Central memory CD4-positive, alpha-beta T cell (primary cell): ENCODE measurements at regions not wholly inside any gene's neighbourhood (a gene's known extent, or its start where the extent isn't known, plus 50 kb on each side); places are given as distances from the start of the nearest gene placed in this dataset.
"Not testable (repeated sequence)": the region's sequence is repeated elsewhere in the genome, so short reads cannot be mapped to it uniquely, and the experiment has no call there.

Source experiments
- DNase-seq: peaks from one replicate; pipeline ENCODE4 v3.0.0; 2022

GRCh38 chr3:22835041-22835440, 368.1 kb upstream of the UBE2E2 start:
- DNase-seq: no peak

- DNase-seq: no peak
Measured at GRCh38 chr3:22836131-22836530, 367.0 kb upstream of the UBE2E2 start.

GRCh38 chr3:22843854-22844253, 359.3 kb upstream of the UBE2E2 start:
- no peak for DNase-seq

GRCh38 chr3:22846566-22846965, 356.6 kb upstream of the UBE2E2 start:
- no peak for DNase-seq

GRCh38 chr3:22849583-22849982, 353.5 kb upstream of the UBE2E2 start:
- not testable (repeated sequence) for DNase-seq

GRCh38 chr3:22856811-22857210, 346.3 kb upstream of the UBE2E2 start:
- no peak for DNase-seq

GRCh38 chr3:22858486-22858885, 344.6 kb upstream of the UBE2E2 start:
- DNase-seq: no peak

- no peak for DNase-seq
Measured at GRCh38 chr3:22859618-22860017, 343.5 kb upstream of the UBE2E2 start.

GRCh38 chr3:22861426-22861825, 341.7 kb upstream of the UBE2E2 start:
- DNase-seq: no peak

GRCh38 chr3:22862111-22862510, 341.0 kb upstream of the UBE2E2 start:
- no peak for DNase-seq

GRCh38 chr3:22882834-22883233, 320.3 kb upstream of the UBE2E2 start:
- DNase-seq: not testable (repeated sequence)

- no peak for DNase-seq
Measured at GRCh38 chr3:22885039-22885438, 318.1 kb upstream of the UBE2E2 start.

- no peak for DNase-seq
Measured at GRCh38 chr3:22885574-22886341, 317.4 kb upstream of the UBE2E2 start.

- no peak for DNase-seq
Measured at GRCh38 chr3:22886439-22887068, 316.6 kb upstream of the UBE2E2 start.

GRCh38 chr3:22887664-22888291, 315.3 kb upstream of the UBE2E2 start:
- DNase-seq: no peak

GRCh38 chr3:22893101-22893500, 310.0 kb upstream of the UBE2E2 start:
- no peak for DNase-seq

GRCh38 chr3:22893644-22894325, 309.3 kb upstream of the UBE2E2 start:
- DNase-seq: no peak

GRCh38 chr3:22894865-22895264, 308.3 kb upstream of the UBE2E2 start:
- no peak for DNase-seq

GRCh38 chr3:22895671-22896070, 307.5 kb upstream of the UBE2E2 start:
- DNase-seq: no peak

- no peak for DNase-seq
Measured at GRCh38 chr3:22898558-22898957, 304.6 kb upstream of the UBE2E2 start.

- no peak for DNase-seq
Measured at GRCh38 chr3:22899441-22899840, 303.7 kb upstream of the UBE2E2 start.

- DNase-seq: no peak
Measured at GRCh38 chr3:22900296-22900695, 302.8 kb upstream of the UBE2E2 start.

- no peak for DNase-seq
Measured at GRCh38 chr3:22901684-22902083, 301.4 kb upstream of the UBE2E2 start.
